SK-N-SH (cell line): ENCODE measurements at regions not wholly inside any gene's neighbourhood (a gene's known extent, or its start where the extent isn't known, plus 50 kb on each side); places are given as distances from the start of the nearest gene placed in this dataset.

Experiments used
- CTCF ChIA-PET: fragments of 300-600, 350-600 bp; formaldehyde crosslinking; extraction: SDS; loops from one replicate; lab custom pipeline; 2021; lab: Yijun Ruan, JAX
- POLR2A ChIA-PET: fragments of 350-600 bp; sonication (Branson Sonifier 250); formaldehyde crosslinking; extraction: SDS; loops from one replicate; lab custom pipeline; 2020; ENCODE audit warnings: antibody characterized with exemption, inconsistent platforms; lab: Yijun Ruan, JAX
- DNase-seq: peaks from one replicate; pipeline ENCODE4 v3.0.0; 2012
- H2AFZ ChIP-seq: fragments of 200-600 bp; sonication (generic); 2 replicates; pipeline ENCODE4 v1.8.1; 2016; ENCODE audit warnings: antibody characterized with exemption, mild to moderate bottlenecking, low read depth
- H3F3A ChIP-seq: fragments of 200-600 bp; sonication (generic); replicated peaks from 2 replicates; pipeline ENCODE3; 2016; ENCODE audit warnings: antibody characterized with exemption, mild to moderate bottlenecking; ENCODE audit not compliant: insufficient read depth
- H3K27ac ChIP-seq, 2 experiments: fragments of 200-500 bp in 1 of 2; fragments of 200-600 bp in 1 of 2; sonication (Bioruptor generic) in 1 of 2; sonication (generic), shearing (Covaris generic) in 1 of 2; 2 replicates each; pipeline versions ENCODE4 v1.5.1 to v1.6.1; 2014 to 2016; ENCODE audit warnings: low read depth in 2 of 2, inconsistent platforms in 1 of 2, low read length in 1 of 2, mild to moderate bottlenecking in 1 of 2, mixed read lengths in 1 of 2
- H3K27me3 ChIP-seq: fragments of 200-600 bp; sonication (generic), shearing (Covaris generic); 2 replicates; pipeline ENCODE4 v1.6.1; 2016; ENCODE audit warnings: mixed run types; ENCODE audit not compliant: insufficient read depth
- H3K36me3 ChIP-seq, 2 experiments: fragments of 200-500 bp in 1 of 2; fragments of 200-600 bp in 1 of 2; sonication (Bioruptor generic) in 1 of 2; sonication (generic) in 1 of 2; replicated peaks in 1 of 2; 2 replicates each; pipeline versions ENCODE3 to v1.5.1; 2014 to 2016; ENCODE audit warnings: low read length in 1 of 2, mild to moderate bottlenecking in 1 of 2; ENCODE audit not compliant: insufficient read depth in 2 of 2, control insufficient read depth in 1 of 2
- H3K4me1 ChIP-seq, 2 experiments: fragments of 200-500 bp in 1 of 2; fragments of 200-600 bp in 1 of 2; sonication (Bioruptor generic) in 1 of 2; sonication (generic), shearing (Covaris generic) in 1 of 2; 2 replicates each; pipeline versions ENCODE4 v1.5.1 to v1.6.1; 2014 to 2016; ENCODE audit warnings: low read depth in 1 of 2, low read length in 1 of 2, mixed run types in 1 of 2; ENCODE audit not compliant: insufficient read depth in 2 of 2, control insufficient read depth in 1 of 2
- H3K4me2 ChIP-seq: fragments of 200-600 bp; sonication (generic), shearing (Covaris generic); 2 replicates; pipeline ENCODE4 v1.6.1; 2017; ENCODE audit warnings: mixed run types
- H3K4me3 ChIP-seq, 2 experiments: fragments of 200-500 bp in 1 of 2; fragments of 200-600 bp in 1 of 2; sonication (Bioruptor generic) in 1 of 2; sonication (generic), shearing (Covaris generic) in 1 of 2; 2 replicates each; pipeline versions ENCODE4 v1.5.1 to v1.8.1; 2014 to 2016; ENCODE audit warnings: low read depth in 2 of 2, inconsistent platforms in 1 of 2, low read length in 1 of 2, mild to moderate bottlenecking in 1 of 2, mixed read lengths in 1 of 2, moderate library complexity in 1 of 2
- H3K79me2 ChIP-seq: fragments of 200-600 bp; sonication (generic); 2 replicates; pipeline ENCODE4 v1.8.1; 2017; ENCODE audit warnings: mild to moderate bottlenecking; ENCODE audit not compliant: insufficient read depth
- H3K9ac ChIP-seq: fragments of 200-600 bp; sonication (generic); 2 replicates; pipeline ENCODE4 v1.6.1; 2017; ENCODE audit warnings: mixed run types
- H3K9me2 ChIP-seq: fragments of 200-600 bp; sonication (generic); 2 replicates; pipeline ENCODE4 v1.6.1; 2017; ENCODE audit warnings: mixed run types
- H3K9me3 ChIP-seq: fragments of 200-600 bp; sonication (generic); 2 replicates; pipeline ENCODE4 v1.6.1; 2017; ENCODE audit warnings: mixed run types, mild to moderate bottlenecking, moderate library complexity
- H4K20me1 ChIP-seq: fragments of 200-600 bp; sonication (generic); 2 replicates; pipeline ENCODE4 v1.6.1; 2017; ENCODE audit warnings: mild to moderate bottlenecking, mixed run types; ENCODE audit not compliant: insufficient read depth
- CHD2 ChIP-seq: fragments of 150-350 bp; IDR thresholded peaks from 2 replicates; pipeline ENCODE4 v1.6.1; 2018; ENCODE audit warnings: low read length; ENCODE audit not compliant: partially characterized antibody
- ELF1 ChIP-seq: IDR thresholded peaks from 2 replicates; pipeline ENCODE4 v1.4.0; 2012
- EP300 ChIP-seq, 2 experiments: IDR thresholded peaks; 2 replicates each; pipeline versions ENCODE4 v1.4.0 to v1.6.1; 2012; ENCODE audit warnings: borderline replicate concordance in 1 of 2, low read depth in 1 of 2, low read length in 1 of 2
- EZH2phosphoT487 ChIP-seq: fragments of 200-600 bp; sonication (generic); IDR thresholded peaks from 2 replicates; pipeline ENCODE4 v1.6.1; 2017; ENCODE audit warnings: low read depth, mixed run types, mild to moderate bottlenecking, antibody characterized with exemption, moderate library complexity, borderline replicate concordance
- FOXJ3 ChIP-seq: sonication (generic); formaldehyde crosslinking; IDR thresholded peaks from 2 replicates; pipeline ENCODE4 v1.5.1; 2020; ENCODE audit warnings: mild to moderate bottlenecking, missing genetic modification reagents
- GABPA ChIP-seq: IDR thresholded peaks from 2 replicates; pipeline ENCODE4 v1.4.0; 2012; ENCODE audit warnings: low read depth, mild to moderate bottlenecking
- GATA2 ChIP-seq: sonication (generic); formaldehyde crosslinking; IDR thresholded peaks from 2 replicates; pipeline ENCODE4 v1.5.0; 2020; ENCODE audit warnings: mild to moderate bottlenecking, missing genetic modification reagents
- JUND ChIP-seq: IDR thresholded peaks from 2 replicates; pipeline ENCODE4 v1.4.0; 2012
- MEF2A ChIP-seq: IDR thresholded peaks from 2 replicates; pipeline ENCODE4 v1.4.0; 2012; ENCODE audit warnings: low read depth, borderline replicate concordance
- MXI1 ChIP-seq: IDR thresholded peaks from 2 replicates; pipeline ENCODE4 v1.6.1; 2012; ENCODE audit warnings: mild to moderate bottlenecking, low read depth, low read length, improper control_type of control experiment
- NFIC ChIP-seq: IDR thresholded peaks from 2 replicates; pipeline ENCODE4 v1.4.0; 2012; ENCODE audit warnings: borderline replicate concordance
- NRF1 ChIP-seq: IDR thresholded peaks from 2 replicates; pipeline ENCODE4 v1.6.1; 2012; ENCODE audit warnings: low read depth, mild to moderate bottlenecking, low read length
- RAD21 ChIP-seq: IDR thresholded peaks from 2 replicates; pipeline ENCODE4 v1.6.1; 2012; ENCODE audit warnings: mild to moderate bottlenecking, low read length
- TCF12 ChIP-seq: IDR thresholded peaks from 2 replicates; pipeline ENCODE4 v1.4.0; 2012
- YY1 ChIP-seq: IDR thresholded peaks from 2 replicates; pipeline ENCODE4 v1.4.0; 2012; ENCODE audit warnings: low read depth, mild to moderate bottlenecking
- WGBS: methylation state at CpG from one replicate; pipeline ENCODE4 v1.1.6; 2017; ENCODE audit warnings: low lambda C conversion rate; 5-methylcytosine and 5-hydroxymethylcytosine counted together
- TF ChIP-seq, protein P1 (sequence below): fragments of 150-350 bp; IDR thresholded peaks from 2 replicates; pipeline ENCODE4 v1.6.1; 2017; ENCODE audit warnings: antibody characterized with exemption, low read length, low read depth, borderline replicate concordance
- TF ChIP-seq, protein P2 (sequence below): IDR thresholded peaks from 2 replicates; pipeline ENCODE4 v1.6.1; 2012; ENCODE audit warnings: mild to moderate bottlenecking, low read depth, low read length, moderate library complexity
- TF ChIP-seq, protein P3 (sequence below): IDR thresholded peaks from 2 replicates; pipeline ENCODE4 v1.4.0; 2012; ENCODE audit warnings: low read depth, borderline replicate concordance

DNA sequence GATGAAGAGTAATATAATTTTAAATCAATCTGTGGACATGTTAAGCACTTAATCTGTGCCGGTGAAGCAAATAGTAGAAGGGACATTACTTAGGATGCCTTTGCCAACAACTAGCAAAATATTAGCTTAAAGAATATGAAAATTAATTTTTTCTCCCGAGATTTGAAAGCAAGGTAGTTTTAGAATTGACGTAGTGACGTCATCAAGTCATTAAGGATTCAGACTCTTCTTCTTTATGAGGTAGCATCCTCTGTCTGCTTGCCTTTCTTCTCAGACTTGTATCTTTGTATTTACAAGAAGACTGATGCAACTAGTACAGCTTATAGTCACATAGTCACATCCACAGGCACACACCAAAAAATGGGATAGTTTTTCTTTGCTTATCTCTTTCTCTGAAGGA lies 374.4 kb downstream of the MMUT start:
- Histone ChIP-seq H3K27me3 (no peaks in the 10 kb centered on the region), H3K4me1 (no peaks in the 10 kb centered on the region), H3F3A (no peaks in the 10 kb centered on the region), H4K20me1 (no peaks in the 10 kb centered on the region), H3K9me3 (no peaks in the 10 kb centered on the region), H2AFZ (no peak overlapping the region), H3K27ac (no peak overlapping the region), H3K9me2 (no peaks in the 10 kb centered on the region), H3K36me3 (no peaks in the 10 kb centered on the region), H3K9ac (no peak overlapping the region), H3K4me3 (no peak overlapping the region), H3K79me2 (no peaks in the 10 kb centered on the region), H3K4me2 (no peak overlapping the region)
- WGBS, result 26% methylated on average over 4 of the region's 4 CpGs
- ChIA-PET POLR2A (no interaction called here), CTCF (interaction anchor here (1.0 kb wide), 1 partner anchor 54 kb away, joined by 4 read pairs; no protein-coding TSS in a partner anchor)
- TF ChIP-seq MXI1, result no peak
- DNase-seq, result no peak

DNA sequence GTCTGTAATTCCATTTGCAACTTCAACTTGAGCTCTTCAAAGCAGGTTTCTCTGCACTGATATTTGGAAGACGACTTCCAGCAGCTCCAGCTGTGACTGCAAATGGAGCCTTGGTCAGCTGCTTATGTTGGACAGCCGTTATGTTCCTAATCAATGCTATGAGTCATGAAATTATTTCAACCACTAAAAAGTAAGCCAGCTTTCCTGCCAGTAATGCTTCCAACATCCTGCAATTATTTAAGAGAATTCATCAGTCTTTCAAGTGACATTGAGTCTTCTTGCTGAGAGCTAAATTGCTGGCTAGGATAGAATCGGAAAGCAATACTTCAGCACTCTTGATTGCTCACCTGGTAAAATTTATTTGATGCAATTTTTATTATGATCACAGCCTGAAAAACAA lies 375.7 kb downstream of the MMUT start:
- Histone ChIP-seq H3K4me1 (no peaks in the 10 kb centered on the region), H3K79me2 (no peaks in the 10 kb centered on the region), H2AFZ (no peak overlapping the region), H3K27ac (no peak overlapping the region), H3K9ac (no peak overlapping the region), H3K9me2 (no peaks in the 10 kb centered on the region), H3K4me2 (no peak overlapping the region), H3K36me3 (no peaks in the 10 kb centered on the region), H3K27me3 (no peaks in the 10 kb centered on the region), H4K20me1 (no peaks in the 10 kb centered on the region), H3F3A (no peaks in the 10 kb centered on the region), H3K4me3 (no peak overlapping the region), H3K9me3 (no peaks in the 10 kb centered on the region)
- no peak for TF ChIP-seq FOXJ3
- no peak for TF ChIP-seq EZH2phosphoT487
- TF ChIP-seq, protein P1, sequence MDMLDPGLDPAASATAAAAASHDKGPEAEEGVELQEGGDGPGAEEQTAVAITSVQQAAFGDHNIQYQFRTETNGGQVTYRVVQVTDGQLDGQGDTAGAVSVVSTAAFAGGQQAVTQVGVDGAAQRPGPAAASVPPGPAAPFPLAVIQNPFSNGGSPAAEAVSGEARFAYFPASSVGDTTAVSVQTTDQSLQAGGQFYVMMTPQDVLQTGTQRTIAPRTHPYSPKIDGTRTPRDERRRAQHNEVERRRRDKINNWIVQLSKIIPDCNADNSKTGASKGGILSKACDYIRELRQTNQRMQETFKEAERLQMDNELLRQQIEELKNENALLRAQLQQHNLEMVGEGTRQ, result no peak
- no peak for TF ChIP-seq NFIC
- no peak for TF ChIP-seq ELF1
- TF ChIP-seq CHD2, result no peak
- ChIA-PET POLR2A (no interaction called here), CTCF (no interaction called here)
- WGBS, result 32% methylated on average over 3 of the region's 3 CpGs
- DNase-seq, result no peak

DNA sequence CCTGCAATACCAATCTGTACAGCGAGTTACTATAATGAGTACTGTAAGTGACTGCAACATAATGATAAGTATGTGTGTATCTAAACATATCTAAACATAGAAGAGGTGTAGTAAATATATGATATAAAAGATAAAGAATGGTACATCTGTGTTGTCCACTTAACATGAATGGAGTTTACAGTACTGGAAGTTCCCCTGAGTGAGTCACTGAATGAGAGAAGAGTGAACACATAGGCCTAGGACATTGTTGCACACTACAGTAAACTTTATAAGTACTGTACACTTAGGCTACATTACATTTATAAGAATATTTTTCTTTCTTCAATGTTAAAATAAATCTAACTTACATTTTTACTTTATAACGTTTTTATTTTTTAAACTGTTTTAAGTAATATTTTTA lies 380.4 kb downstream of the MMUT start:
- H3K9me2 ChIP-seq, result no peaks in the 10 kb centered on the region
- H3F3A ChIP-seq, result no peaks in the 10 kb centered on the region
- H3K4me3 ChIP-seq, result no peak overlapping the region
- no peaks in the 10 kb centered on the region for H3K36me3 ChIP-seq
- H2AFZ ChIP-seq, result no peak overlapping the region
- POLR2A ChIA-PET, result no interaction called here
- no peak overlapping the region for H3K27ac ChIP-seq
- no peaks in the 10 kb centered on the region for H3K27me3 ChIP-seq
- no peaks in the 10 kb centered on the region for H3K79me2 ChIP-seq
- H4K20me1 ChIP-seq, result no peaks in the 10 kb centered on the region
- 10% methylated on average over 2 of the region's 2 CpGs for WGBS
- no peak overlapping the region for H3K9ac ChIP-seq
- DNase-seq, result no peak
- H3K4me2 ChIP-seq, result no peak overlapping the region
- CTCF ChIA-PET, result no interaction called here
- no peaks in the 10 kb centered on the region for H3K9me3 ChIP-seq
- H3K4me1 ChIP-seq, result no peaks in the 10 kb centered on the region
- TF ChIP-seq ELF1 (no peak), MEF2A (no peak), GATA2 (no peak), TCF12 (no peak), EP300 (IDR thresholded peaks at IDR 0.05; ENCODE audit: borderline replicate concordance in 1 of 2, low read depth in 1 of 2, low read length in 1 of 2) (no peak), FOXJ3 (no peak), GABPA (no peak), JUND (no peak), NRF1 (no peak), RAD21 (no peak), YY1 (no peak), NFIC (no peak)
- TF ChIP-seq, protein P2, sequence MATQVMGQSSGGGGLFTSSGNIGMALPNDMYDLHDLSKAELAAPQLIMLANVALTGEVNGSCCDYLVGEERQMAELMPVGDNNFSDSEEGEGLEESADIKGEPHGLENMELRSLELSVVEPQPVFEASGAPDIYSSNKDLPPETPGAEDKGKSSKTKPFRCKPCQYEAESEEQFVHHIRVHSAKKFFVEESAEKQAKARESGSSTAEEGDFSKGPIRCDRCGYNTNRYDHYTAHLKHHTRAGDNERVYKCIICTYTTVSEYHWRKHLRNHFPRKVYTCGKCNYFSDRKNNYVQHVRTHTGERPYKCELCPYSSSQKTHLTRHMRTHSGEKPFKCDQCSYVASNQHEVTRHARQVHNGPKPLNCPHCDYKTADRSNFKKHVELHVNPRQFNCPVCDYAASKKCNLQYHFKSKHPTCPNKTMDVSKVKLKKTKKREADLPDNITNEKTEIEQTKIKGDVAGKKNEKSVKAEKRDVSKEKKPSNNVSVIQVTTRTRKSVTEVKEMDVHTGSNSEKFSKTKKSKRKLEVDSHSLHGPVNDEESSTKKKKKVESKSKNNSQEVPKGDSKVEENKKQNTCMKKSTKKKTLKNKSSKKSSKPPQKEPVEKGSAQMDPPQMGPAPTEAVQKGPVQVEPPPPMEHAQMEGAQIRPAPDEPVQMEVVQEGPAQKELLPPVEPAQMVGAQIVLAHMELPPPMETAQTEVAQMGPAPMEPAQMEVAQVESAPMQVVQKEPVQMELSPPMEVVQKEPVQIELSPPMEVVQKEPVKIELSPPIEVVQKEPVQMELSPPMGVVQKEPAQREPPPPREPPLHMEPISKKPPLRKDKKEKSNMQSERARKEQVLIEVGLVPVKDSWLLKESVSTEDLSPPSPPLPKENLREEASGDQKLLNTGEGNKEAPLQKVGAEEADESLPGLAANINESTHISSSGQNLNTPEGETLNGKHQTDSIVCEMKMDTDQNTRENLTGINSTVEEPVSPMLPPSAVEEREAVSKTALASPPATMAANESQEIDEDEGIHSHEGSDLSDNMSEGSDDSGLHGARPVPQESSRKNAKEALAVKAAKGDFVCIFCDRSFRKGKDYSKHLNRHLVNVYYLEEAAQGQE, result no peak
- TF ChIP-seq, protein P3, sequence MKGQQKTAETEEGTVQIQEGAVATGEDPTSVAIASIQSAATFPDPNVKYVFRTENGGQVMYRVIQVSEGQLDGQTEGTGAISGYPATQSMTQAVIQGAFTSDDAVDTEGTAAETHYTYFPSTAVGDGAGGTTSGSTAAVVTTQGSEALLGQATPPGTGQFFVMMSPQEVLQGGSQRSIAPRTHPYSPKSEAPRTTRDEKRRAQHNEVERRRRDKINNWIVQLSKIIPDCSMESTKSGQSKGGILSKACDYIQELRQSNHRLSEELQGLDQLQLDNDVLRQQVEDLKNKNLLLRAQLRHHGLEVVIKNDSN, result no peak
